ENCODE measurements at regions not wholly inside any gene's neighbourhood (a gene's known extent, or its start where the extent isn't known, plus 50 kb on each side); places are given as distances from the start of the nearest gene placed in this dataset.
A peak's percentile ranks its signal among the peaks of the same experiment; 100 is the strongest.

- POLR2A ChIA-PET = no interaction called here
- CTCF ChIA-PET = interaction anchor here (1.4 to 2.3 kb wide), 2 partner anchors 11 to 62 kb away, joined by 3 to 7 read pairs; no protein-coding TSS in a partner anchor
- no peak for DNase-seq (ENCODE audit: extremely low spot score)
- TF ChIP-seq, protein P1, sequence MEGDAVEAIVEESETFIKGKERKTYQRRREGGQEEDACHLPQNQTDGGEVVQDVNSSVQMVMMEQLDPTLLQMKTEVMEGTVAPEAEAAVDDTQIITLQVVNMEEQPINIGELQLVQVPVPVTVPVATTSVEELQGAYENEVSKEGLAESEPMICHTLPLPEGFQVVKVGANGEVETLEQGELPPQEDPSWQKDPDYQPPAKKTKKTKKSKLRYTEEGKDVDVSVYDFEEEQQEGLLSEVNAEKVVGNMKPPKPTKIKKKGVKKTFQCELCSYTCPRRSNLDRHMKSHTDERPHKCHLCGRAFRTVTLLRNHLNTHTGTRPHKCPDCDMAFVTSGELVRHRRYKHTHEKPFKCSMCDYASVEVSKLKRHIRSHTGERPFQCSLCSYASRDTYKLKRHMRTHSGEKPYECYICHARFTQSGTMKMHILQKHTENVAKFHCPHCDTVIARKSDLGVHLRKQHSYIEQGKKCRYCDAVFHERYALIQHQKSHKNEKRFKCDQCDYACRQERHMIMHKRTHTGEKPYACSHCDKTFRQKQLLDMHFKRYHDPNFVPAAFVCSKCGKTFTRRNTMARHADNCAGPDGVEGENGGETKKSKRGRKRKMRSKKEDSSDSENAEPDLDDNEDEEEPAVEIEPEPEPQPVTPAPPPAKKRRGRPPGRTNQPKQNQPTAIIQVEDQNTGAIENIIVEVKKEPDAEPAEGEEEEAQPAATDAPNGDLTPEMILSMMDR (IDR thresholded peaks at IDR 0.05; ENCODE audit: control extremely low read depth, extremely low read depth, low read depth, missing control alignments) = peak; percentile 21
These were observed 109.2 kb downstream of the FOXF2 start for GRCh38 chr6:1498491-1499113.

- CTCF ChIA-PET = no interaction called here
- POLR2A ChIA-PET = no interaction called here
- TF ChIP-seq, protein P1 (IDR thresholded peaks at IDR 0.05; ENCODE audit: control extremely low read depth, extremely low read depth, low read depth, missing control alignments) = no peak
- DNase-seq (ENCODE audit: extremely low spot score) = no peak
These were observed 109.9 kb upstream of the FOXC1 start for GRCh38 chr6:1499777-1500176.

DNA sequence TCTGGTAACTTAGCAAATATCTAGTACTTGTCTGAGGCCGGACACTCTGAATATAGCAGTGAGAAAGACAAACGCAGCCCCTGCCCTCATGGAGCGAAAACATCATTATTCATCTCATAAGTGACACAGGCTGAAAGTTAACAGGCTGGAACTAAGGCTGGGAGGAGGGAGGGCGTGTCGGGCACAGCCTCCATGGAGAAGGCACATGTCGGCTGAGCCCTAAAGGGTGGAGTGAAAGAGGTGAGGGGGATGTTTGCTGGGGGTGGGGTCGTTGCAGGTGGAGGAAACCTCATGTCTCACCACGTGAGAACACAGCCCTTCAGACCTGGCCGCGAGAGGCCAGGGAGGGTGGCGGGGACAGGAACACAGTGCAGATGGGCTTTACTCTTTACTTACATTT lies 108.8 kb upstream of the FOXC1 start:
- no peak for DNase-seq (ENCODE audit: extremely low spot score)
- ChIA-PET CTCF (no interaction called here), POLR2A (no interaction called here)
- TF ChIP-seq, protein P1 (IDR thresholded peaks at IDR 0.05; ENCODE audit: control extremely low read depth, extremely low read depth, low read depth, missing control alignments) = no peak

DNA sequence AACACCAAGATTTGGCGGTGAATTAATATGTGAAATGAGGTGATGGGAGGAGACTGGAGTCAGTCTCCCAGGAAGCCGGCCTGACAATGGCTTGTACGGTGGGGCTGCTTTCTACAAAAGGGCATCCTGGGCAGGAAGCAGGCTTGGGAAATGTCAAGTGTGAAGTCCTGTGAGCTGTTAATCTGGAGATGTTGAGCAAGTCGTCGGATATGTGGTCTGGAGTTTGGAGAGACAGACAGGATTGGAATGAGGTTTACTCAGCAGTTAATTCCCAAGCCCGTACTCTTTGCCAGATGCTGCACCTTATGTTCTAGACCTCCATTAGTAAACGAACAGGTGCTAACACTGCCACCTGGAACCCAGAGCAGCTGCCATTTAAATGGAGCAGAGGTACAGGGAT lies 107.7 kb upstream of the FOXC1 start:
- POLR2A ChIA-PET = no interaction called here
- no peak for DNase-seq (ENCODE audit: extremely low spot score)
- TF ChIP-seq, protein P1 (IDR thresholded peaks at IDR 0.05; ENCODE audit: control extremely low read depth, extremely low read depth, low read depth, missing control alignments) = no peak
- CTCF ChIA-PET = no interaction called here

DNA sequence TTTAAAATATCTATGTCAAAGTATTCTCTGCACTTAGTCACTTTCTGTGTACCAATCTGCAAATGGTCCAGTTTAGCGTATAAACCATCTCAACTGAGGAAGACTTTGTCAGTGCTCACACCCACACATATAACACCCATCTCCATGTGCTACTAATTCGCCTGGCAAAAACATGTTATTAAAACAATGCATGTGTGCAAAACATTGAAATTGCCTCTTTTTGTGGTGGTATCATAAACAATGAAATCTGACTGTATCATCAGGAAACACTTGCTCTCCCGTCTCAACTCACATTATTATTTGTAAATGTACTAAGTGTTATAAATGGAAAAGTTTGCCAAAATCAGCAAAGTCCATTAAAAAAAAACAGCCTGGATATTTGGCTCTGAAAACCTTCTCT lies 105.9 kb upstream of the FOXC1 start:
- ChIA-PET CTCF (no interaction called here), POLR2A (no interaction called here)
- DNase-seq (ENCODE audit: extremely low spot score) = no peak
- TF ChIP-seq, protein P1 (IDR thresholded peaks at IDR 0.05; ENCODE audit: control extremely low read depth, extremely low read depth, low read depth, missing control alignments) = no peak

DNA sequence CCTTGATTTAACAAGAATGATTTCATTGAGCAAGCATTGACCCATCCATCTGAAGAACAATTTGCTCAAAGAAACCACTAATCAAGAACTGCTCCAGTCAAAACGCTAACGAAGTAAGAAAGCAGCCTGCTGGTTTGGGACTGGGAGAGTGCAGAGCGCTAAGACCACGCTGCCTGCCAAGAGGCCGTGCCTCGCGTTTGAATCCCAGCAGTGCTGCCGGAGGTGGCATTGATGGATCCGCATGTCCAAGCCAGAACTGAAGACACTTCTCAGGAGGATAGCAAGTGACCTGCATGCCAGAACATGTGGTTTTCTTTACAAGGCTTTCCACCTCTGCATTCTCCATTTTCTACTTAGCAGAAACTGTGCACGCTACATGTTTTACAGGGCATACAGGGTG lies 105.2 kb upstream of the FOXC1 start:
- TF ChIP-seq, protein P1 (IDR thresholded peaks at IDR 0.05; ENCODE audit: control extremely low read depth, extremely low read depth, low read depth, missing control alignments) = no peak
- CTCF ChIA-PET = no interaction called here
- no peak for DNase-seq (ENCODE audit: extremely low spot score)
- POLR2A ChIA-PET = no interaction called here

GRCh38 chr6:1507251-1507650 lies 102.5 kb upstream of the FOXC1 start:
- CTCF ChIA-PET = no interaction called here
- POLR2A ChIA-PET = no interaction called here
- DNase-seq (ENCODE audit: extremely low spot score) = no peak
- TF ChIP-seq, protein P1 (IDR thresholded peaks at IDR 0.05; ENCODE audit: control extremely low read depth, extremely low read depth, low read depth, missing control alignments) = no peak

All from GM10248 (cell line).